Liver (tissue), 8 donors: ENCODE measurements at regions not wholly inside any gene's neighbourhood (a gene's known extent, or its start where the extent isn't known, plus 50 kb on each side); places are given as distances from the start of the nearest gene placed in this dataset.

Experiments used
- DNase-seq: peaks from one replicate; pipeline ENCODE4 v3.0.0-alpha.2; 2017; ENCODE audit warnings: low spot score
- H3K27ac ChIP-seq, 2 donors: one replicate each; pipeline ENCODE4 v1.7.0; 2013; ENCODE audit warnings: inconsistent platforms in 2 of 2, low read length in 2 of 2, control low read depth in 1 of 2, low read depth in 1 of 2, mild to moderate bottlenecking in 1 of 2
- H3K27me3 ChIP-seq, 4 donors: one replicate each; pipeline versions ENCODE4 v1.6.1 to v1.7.0; 2013; ENCODE audit warnings: low read length in 3 of 4, inconsistent platforms in 1 of 4, mild to moderate bottlenecking in 1 of 4, moderate library complexity in 1 of 4; ENCODE audit not compliant: control insufficient read depth in 4 of 4, insufficient read depth in 4 of 4
- H3K36me3 ChIP-seq, 4 donors: one replicate each; pipeline versions ENCODE4 v1.6.1 to v1.7.0; 2013; ENCODE audit warnings: low read length in 3 of 4, mild to moderate bottlenecking in 3 of 4, low read depth in 1 of 4, moderate library complexity in 1 of 4; ENCODE audit not compliant: control insufficient read depth in 4 of 4, insufficient read depth in 3 of 4
- H3K4me1 ChIP-seq, 4 donors: one replicate each; pipeline versions ENCODE4 v1.6.1 to v1.7.0; 2013; ENCODE audit warnings: low read length in 3 of 4, mild to moderate bottlenecking in 3 of 4, moderate library complexity in 1 of 4; ENCODE audit not compliant: control insufficient read depth in 4 of 4, insufficient read depth in 4 of 4
- H3K4me3 ChIP-seq, 3 donors: one replicate each; pipeline versions ENCODE4 v1.6.1 to v1.7.0; 2013; ENCODE audit warnings: low read length in 3 of 3, control low read depth in 1 of 3, low read depth in 1 of 3, mild to moderate bottlenecking in 1 of 3
- H3K9ac ChIP-seq, 2 donors: one replicate each; pipeline ENCODE4 v1.7.0; 2013; ENCODE audit warnings: low read length in 2 of 2, mild to moderate bottlenecking in 2 of 2, moderate library complexity in 2 of 2, control low read depth in 1 of 2, low read depth in 1 of 2
- H3K9me3 ChIP-seq, 4 donors: one replicate each; pipeline versions ENCODE4 v1.6.1 to v1.7.0; 2013; ENCODE audit warnings: low read length in 3 of 4; ENCODE audit not compliant: control insufficient read depth in 4 of 4
- ATF3 ChIP-seq: IDR thresholded peaks from 2 replicates; pipeline ENCODE4 v1.6.1; 2016; ENCODE audit warnings: antibody characterized with exemption
- CTCF ChIP-seq: fragments of 150-350 bp; IDR thresholded peaks from 2 replicates; pipeline ENCODE4 v1.5.1; 2017; ENCODE audit warnings: improper control_type of control experiment, low read depth, low read length; ENCODE audit not compliant: missing input control
- EGR1 ChIP-seq, 2 donors: IDR thresholded peaks; 2 replicates each; pipeline ENCODE4 v1.6.1; 2016 to 2018; ENCODE audit warnings: antibody characterized with exemption in 2 of 2, low read depth in 2 of 2
- FOXA1 ChIP-seq: IDR thresholded peaks from 2 replicates; pipeline ENCODE4 v1.6.1; 2016; ENCODE audit warnings: antibody characterized with exemption
- FOXA2 ChIP-seq: IDR thresholded peaks from 2 replicates; pipeline ENCODE4 v1.6.1; 2016; ENCODE audit warnings: antibody characterized with exemption
- GABPA ChIP-seq, 2 donors: IDR thresholded peaks in 1 of 2; conservative IDR thresholded peaks in 1 of 2; 2 replicates each; pipeline ENCODE4 v1.6.1; 2016; ENCODE audit warnings: antibody characterized with exemption in 2 of 2, mild to moderate bottlenecking in 1 of 2, moderate library complexity in 1 of 2
- HNF4A ChIP-seq, 2 donors: conservative IDR thresholded peaks; 2 replicates each; pipeline ENCODE4 v1.6.1; 2016; ENCODE audit warnings: antibody characterized with exemption in 2 of 2, mild to moderate bottlenecking in 2 of 2
- HNF4G ChIP-seq: IDR thresholded peaks from 2 replicates; pipeline ENCODE4 v1.6.1; 2016; ENCODE audit warnings: antibody characterized with exemption
- JUND ChIP-seq, 2 donors: IDR thresholded peaks; 2 replicates each; pipeline ENCODE4 v1.6.1; 2016; ENCODE audit warnings: antibody characterized with exemption in 2 of 2
- MAX ChIP-seq: IDR thresholded peaks from 2 replicates; pipeline ENCODE4 v1.6.1; 2016; ENCODE audit warnings: antibody characterized with exemption
- NR2F2 ChIP-seq: IDR thresholded peaks from 2 replicates; pipeline ENCODE4 v1.6.1; 2016; ENCODE audit warnings: antibody characterized with exemption
- RAD21 ChIP-seq, 2 donors: IDR thresholded peaks; 2 replicates each; pipeline ENCODE4 v1.6.1; 2016; ENCODE audit warnings: antibody characterized with exemption in 2 of 2, mild to moderate bottlenecking in 2 of 2
- REST ChIP-seq: IDR thresholded peaks from 2 replicates; pipeline ENCODE4 v1.6.1; 2016; ENCODE audit warnings: antibody characterized with exemption, mild to moderate bottlenecking
- RXRA ChIP-seq, 2 donors: IDR thresholded peaks; 2 replicates each; pipeline ENCODE4 v1.6.1; 2017 to 2018; ENCODE audit warnings: antibody characterized with exemption in 2 of 2, mild to moderate bottlenecking in 1 of 2
- SP1 ChIP-seq: IDR thresholded peaks from 2 replicates; pipeline ENCODE4 v1.6.1; 2018; ENCODE audit warnings: antibody characterized with exemption, mild to moderate bottlenecking
- TAF1 ChIP-seq: conservative IDR thresholded peaks from 2 replicates; pipeline ENCODE4 v1.6.1; 2016; ENCODE audit warnings: antibody characterized with exemption, mild to moderate bottlenecking
- YY1 ChIP-seq: IDR thresholded peaks from 2 replicates; pipeline ENCODE4 v1.6.1; 2016; ENCODE audit warnings: antibody characterized with exemption, mild to moderate bottlenecking
- ZBTB33 ChIP-seq: IDR thresholded peaks from 2 replicates; pipeline ENCODE4 v1.6.1; 2016; ENCODE audit warnings: antibody characterized with exemption
- WGBS: extraction: QIAGEN DNeasy Blood & Tissue Kit; methylation state at CpG from one replicate; pipeline ENCODE4 v1.1.7; 2013; 5-methylcytosine and 5-hydroxymethylcytosine counted together
- donor health status: healthy.
- donor health status: healthy.
- donor health status: healthy.
- donor health status: healthy.
- donor health status: healthy.

GRCh38 chr4:179631321-179631720 lies 2189.1 kb upstream of the AGA start:
- Histone ChIP-seq H3K27ac (no peak overlapping the region), H3K27me3 (no peaks in the 10 kb centered on the region), H3K4me3 (no peak overlapping the region), H3K9me3 (no peaks in the 10 kb centered on the region), H3K36me3 (no peaks in the 10 kb centered on the region), H3K4me1 (no peaks in the 10 kb centered on the region), H3K9ac (no peak overlapping the region)
- no peak for DNase-seq
- TF ChIP-seq SP1: no peak
- no peak for TF ChIP-seq JUND (IDR thresholded peaks at IDR 0.05)
- no peak for TF ChIP-seq MAX
- TF ChIP-seq FOXA2: no peak
- no peak for TF ChIP-seq ZBTB33
- no peak for TF ChIP-seq TAF1
- no peak for TF ChIP-seq RXRA (IDR thresholded peaks at IDR 0.05)
- TF ChIP-seq REST: no peak
- no peak for TF ChIP-seq HNF4G
- TF ChIP-seq FOXA1: no peak
- no peak for TF ChIP-seq ATF3
- no peak for TF ChIP-seq HNF4A (conservative IDR thresholded peaks at IDR 0.05)
- TF ChIP-seq GABPA (IDR thresholded peaks at IDR 0.05 in 1 of 2, conservative IDR thresholded peaks at IDR 0.05 in 1 of 2): no peak
- TF ChIP-seq EGR1 (IDR thresholded peaks at IDR 0.05; ENCODE audit: low read depth in 2 of 2): no peak
- no peak for TF ChIP-seq RAD21 (IDR thresholded peaks at IDR 0.05)
- TF ChIP-seq YY1: no peak
- TF ChIP-seq CTCF: no peak
- TF ChIP-seq NR2F2: no peak

GRCh38 chr4:179634862-179635261 lies 2192.6 kb upstream of the AGA start:
- Histone ChIP-seq H3K36me3 (no peaks in the 10 kb centered on the region), H3K27ac (no peak overlapping the region), H3K4me1 (no peaks in the 10 kb centered on the region), H3K9ac (no peak overlapping the region), H3K4me3 (no peak overlapping the region), H3K9me3 (no peaks in the 10 kb centered on the region), H3K27me3 (no peaks in the 10 kb centered on the region)
- no peak for TF ChIP-seq MAX
- TF ChIP-seq HNF4A (conservative IDR thresholded peaks at IDR 0.05): no peak
- TF ChIP-seq RXRA (IDR thresholded peaks at IDR 0.05): no peak
- no peak for TF ChIP-seq RAD21 (IDR thresholded peaks at IDR 0.05)
- no peak for TF ChIP-seq FOXA2
- no peak for TF ChIP-seq CTCF
- TF ChIP-seq JUND (IDR thresholded peaks at IDR 0.05): no peak
- no peak for TF ChIP-seq ZBTB33
- no peak for TF ChIP-seq HNF4G
- no peak for TF ChIP-seq YY1
- no peak for DNase-seq
- WGBS: 50% methylated on average over 3 of the region's 3 CpGs
